ENCODE measurements at regions not wholly inside any gene's neighbourhood (a gene's known extent, or its start where the extent isn't known, plus 50 kb on each side); places are given as distances from the start of the nearest gene placed in this dataset.

DNA sequence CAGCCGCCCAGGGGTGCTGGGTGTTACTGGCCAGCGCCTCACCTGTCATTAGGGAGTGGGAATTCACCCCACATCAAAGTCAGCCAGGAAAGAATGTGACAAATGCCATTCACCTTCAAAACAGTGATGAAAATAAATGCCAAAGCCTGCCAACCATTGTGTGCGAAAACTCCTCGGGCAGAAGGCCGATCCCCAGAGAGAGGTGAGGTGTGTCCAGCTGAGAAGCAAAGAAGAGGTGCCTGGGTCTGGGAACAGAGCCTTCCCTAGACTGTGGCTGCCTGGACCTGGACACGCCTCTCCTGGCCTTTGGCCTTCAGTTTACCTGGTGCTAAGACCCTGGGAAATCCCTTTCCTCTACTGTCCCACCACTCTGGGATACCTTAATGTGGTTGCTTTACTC, 142.7 kb downstream of the CYP26B1 start:
- TF ChIP-seq CTCF (IDR thresholded peaks at IDR 0.05; ENCODE audit: low read depth, low read length), result no peak
- in situ Hi-C loops (cut with HindIII; ENCODE audit: low sequenced_read_pairs), result no loop called here
- no peak for DNase-seq (ENCODE audit: low read depth, low spot score)
- no peak overlapping the region for H3K4me3 ChIP-seq (ENCODE audit: low read depth, low read length)

GRCh38 chr2:72004201-72004915, 143.3 kb downstream of the CYP26B1 start:
- no peak for DNase-seq (ENCODE audit: low read depth, low spot score)
- no peak for TF ChIP-seq CTCF (IDR thresholded peaks at IDR 0.05; ENCODE audit: low read depth, low read length)
- in situ Hi-C loops (cut with HindIII; ENCODE audit: low sequenced_read_pairs), result no loop called here
- no peak overlapping the region for H3K4me3 ChIP-seq (ENCODE audit: low read depth, low read length)

GRCh38 chr2:72003796-72004195, 143.9 kb downstream of the CYP26B1 start:
- in situ Hi-C loops (cut with HindIII; ENCODE audit: low sequenced_read_pairs), result no loop called here
- no peak for DNase-seq (ENCODE audit: low read depth, low spot score)
- TF ChIP-seq CTCF (IDR thresholded peaks at IDR 0.05; ENCODE audit: low read depth, low read length), result no peak
- no peak overlapping the region for H3K4me3 ChIP-seq (ENCODE audit: low read depth, low read length)

GRCh38 chr2:72003124-72003523, 144.5 kb downstream of the CYP26B1 start:
- no peak for DNase-seq (ENCODE audit: low read depth, low spot score)
- TF ChIP-seq CTCF (IDR thresholded peaks at IDR 0.05; ENCODE audit: low read depth, low read length), result no peak
- in situ Hi-C loops (cut with HindIII; ENCODE audit: low sequenced_read_pairs), result no loop called here
- no peak overlapping the region for H3K4me3 ChIP-seq (ENCODE audit: low read depth, low read length)

DNA sequence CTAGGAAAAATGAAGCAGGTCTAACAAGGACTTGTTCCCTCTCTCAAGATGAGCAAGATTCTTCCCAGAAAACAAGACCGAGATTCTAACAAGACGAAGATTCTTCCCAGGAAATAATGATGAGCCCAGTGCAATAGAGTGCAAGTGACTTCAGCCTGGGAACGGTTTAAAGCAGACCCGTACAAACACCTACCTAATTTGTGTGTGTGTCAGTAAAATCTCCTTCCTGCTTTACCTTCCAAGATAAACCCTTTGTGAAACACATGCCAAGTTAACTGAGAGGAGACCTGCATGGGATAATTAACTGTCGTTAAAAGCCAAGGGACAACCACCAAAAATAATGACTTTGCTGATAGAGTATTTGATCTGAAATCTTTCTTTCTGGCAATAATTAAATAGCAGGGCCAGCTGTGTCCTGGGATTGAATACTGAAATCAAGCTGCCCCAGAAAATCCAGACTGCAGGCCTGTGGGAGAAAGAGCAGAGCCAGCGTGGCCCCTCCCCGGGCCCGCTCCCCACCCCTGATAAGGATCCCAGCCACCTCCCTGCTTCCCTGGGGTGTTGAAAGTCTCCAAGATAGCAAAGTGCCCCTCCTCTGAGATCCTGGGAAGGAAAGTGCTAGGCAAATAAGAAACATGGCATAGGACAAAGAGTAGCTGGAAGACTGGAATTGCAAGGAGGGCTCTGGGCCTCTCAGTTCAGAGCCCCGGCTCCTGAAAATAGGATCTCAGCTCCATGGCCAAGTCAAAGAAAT, 145.5 kb downstream of the CYP26B1 start:
- TF ChIP-seq CTCF (IDR thresholded peaks at IDR 0.05; ENCODE audit: low read depth, low read length), result no peak
- H3K4me3 ChIP-seq (ENCODE audit: low read depth, low read length), result no peak overlapping the region
- DNase-seq (ENCODE audit: low read depth, low spot score), result no peak
- in situ Hi-C loops (cut with HindIII; ENCODE audit: low sequenced_read_pairs), result no loop called here

- no peak overlapping the region for H3K4me3 ChIP-seq (ENCODE audit: low read depth, low read length)
- no peak for DNase-seq (ENCODE audit: low read depth, low spot score)
- TF ChIP-seq CTCF (IDR thresholded peaks at IDR 0.05; ENCODE audit: low read depth, low read length), result no peak
- in situ Hi-C loops (cut with HindIII; ENCODE audit: low sequenced_read_pairs), result no loop called here
These were observed 147.6 kb downstream of the CYP26B1 start for GRCh38 chr2:72000110-72000509.
